NCI-H748 treated with DMSO at 0.1 percent for 48 hours (cell line): ENCODE measurements at regions not wholly inside any gene's neighbourhood (a gene's known extent, or its start where the extent isn't known, plus 50 kb on each side); places are given as distances from the start of the nearest gene placed in this dataset.

Source experiments
- DNase-seq: peaks from one replicate; lab custom pipeline; 2025; lab: John Stamatoyannopoulos, UW

DNA sequence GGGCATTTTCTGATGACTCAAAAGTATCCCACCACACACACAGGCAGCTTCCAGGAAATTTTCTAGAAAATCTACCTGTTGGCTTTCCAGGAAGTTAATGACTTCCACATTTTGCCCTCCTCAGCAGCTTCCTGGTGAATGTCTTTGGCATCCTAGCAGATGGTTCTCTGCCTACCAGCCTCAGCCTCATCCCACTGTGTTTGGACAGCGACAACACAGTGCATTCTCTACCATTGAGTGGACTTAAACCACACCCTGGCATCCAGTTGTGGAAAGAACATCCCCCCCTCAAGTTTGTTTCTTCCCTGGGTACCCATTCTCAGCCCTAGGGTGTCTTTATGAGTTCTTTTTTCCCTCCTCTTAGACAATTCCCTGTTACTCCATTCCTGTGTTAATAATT lies 50.8 kb upstream of the GADL1 start:
- DNase-seq: no peak

DNA sequence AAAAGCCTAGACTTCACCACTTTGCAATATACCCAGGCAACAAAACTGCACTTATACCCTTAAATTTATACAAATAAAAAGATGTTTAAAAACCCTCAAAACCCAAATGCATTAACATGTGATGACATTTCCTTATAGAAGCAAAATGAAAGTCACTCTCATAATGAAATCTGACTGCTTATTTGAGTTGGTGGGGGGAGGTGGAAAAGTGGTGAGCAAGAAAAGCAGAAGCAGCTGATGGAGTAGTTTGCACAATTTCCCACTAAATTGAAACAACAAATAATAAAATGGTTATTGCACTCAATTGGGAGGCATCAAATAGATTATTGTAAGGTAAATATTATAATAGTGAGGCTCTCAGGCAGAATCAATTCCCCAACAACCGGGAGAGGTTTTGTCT lies 54.0 kb upstream of the GADL1 start:
- DNase-seq: no peak

DNA sequence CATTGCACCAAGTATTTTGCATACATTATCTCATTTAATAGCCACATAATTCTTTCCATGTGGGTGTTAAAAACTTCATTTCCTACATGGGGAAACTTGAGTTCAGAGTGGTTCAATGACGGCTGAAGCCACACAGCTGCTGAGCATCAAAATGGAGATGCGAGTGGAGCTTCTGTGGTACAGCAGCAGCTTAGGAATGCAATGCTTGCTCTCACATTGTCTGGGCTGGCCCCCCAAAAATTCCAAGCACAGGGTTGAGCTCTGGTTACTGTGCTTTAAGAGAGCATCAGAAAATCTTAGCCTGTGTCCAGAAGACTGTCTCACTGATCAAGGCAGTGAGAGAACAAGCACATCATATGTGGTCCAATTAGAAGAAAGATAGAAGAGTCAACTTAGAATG lies 57.4 kb upstream of the GADL1 start:
- no peak for DNase-seq

DNA sequence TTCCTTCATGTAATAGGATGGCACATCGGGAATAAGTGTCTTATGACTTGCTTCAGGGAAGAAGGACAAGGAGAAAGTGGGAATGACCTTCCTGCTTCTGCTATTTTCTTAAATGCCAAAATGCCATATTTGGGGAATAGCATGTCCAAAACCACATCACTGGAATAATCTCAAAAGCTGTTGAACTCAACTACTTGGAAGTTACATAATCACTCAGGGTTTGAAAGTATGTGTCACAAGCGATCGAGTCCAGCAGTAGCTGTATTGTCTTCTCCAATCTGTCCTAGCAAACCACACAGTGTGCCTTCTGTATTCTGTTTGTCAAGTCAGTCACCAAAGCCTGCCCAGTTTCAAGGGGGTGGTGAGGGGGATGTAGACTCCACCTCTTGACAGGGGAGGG lies 58.3 kb upstream of the GADL1 start:
- no peak for DNase-seq

DNA sequence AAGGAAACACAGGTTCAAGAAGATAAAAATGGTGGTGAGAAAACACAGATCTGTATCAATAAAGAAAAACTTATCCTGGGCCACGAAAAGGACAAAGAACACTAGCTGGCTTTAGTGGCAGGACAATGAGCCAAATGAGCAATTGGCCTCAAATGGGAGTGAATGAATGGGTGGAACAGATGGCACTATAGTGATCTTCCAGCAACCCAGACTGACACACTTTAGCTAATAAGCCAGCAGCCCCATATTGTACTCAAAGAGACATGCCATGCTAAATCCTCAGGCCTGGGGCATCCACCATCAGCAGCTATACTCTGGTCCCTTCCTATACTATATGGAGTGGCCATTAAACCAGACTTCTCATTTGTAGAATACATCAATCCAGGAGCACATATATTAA lies 60.0 kb upstream of the GADL1 start:
- DNase-seq: no peak

DNA sequence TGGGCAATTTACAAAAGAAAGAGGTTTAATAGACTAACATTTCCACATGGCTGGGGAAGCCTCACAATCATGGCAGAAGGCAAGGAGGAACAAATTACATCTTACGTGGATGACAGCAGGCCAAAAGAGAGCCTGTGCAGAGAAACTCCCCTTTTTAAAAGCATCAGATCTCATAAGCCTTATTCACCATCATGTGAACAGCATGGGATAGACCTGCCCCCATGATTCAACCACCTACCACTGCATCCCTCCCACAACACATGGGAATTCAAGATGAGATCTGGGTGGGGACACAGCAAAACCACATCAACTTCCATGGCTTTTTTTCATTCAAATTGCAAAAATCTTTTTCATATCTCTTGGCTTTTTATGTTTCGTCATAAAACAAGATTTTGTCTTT lies 67.6 kb upstream of the GADL1 start:
- DNase-seq: no peak

DNA sequence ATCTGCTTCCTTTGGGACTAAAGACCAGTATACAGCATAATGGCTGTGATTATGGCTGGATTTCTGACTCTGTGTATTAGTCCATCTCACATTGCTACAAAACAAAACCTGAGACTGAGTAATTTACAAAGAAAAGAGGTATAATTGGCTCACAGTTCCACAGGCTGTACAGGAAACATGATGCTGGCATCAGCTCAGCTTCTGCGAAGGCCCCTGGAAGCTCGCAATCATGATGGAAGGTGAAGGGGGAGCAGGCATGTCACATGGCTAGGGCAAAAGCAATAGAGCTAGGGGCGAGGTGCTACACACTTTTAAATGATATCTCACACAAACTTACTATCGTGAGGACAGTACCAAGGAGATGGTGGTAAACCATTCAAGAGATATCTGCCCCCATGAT lies 68.0 kb upstream of the GADL1 start:
- DNase-seq: no peak

DNA sequence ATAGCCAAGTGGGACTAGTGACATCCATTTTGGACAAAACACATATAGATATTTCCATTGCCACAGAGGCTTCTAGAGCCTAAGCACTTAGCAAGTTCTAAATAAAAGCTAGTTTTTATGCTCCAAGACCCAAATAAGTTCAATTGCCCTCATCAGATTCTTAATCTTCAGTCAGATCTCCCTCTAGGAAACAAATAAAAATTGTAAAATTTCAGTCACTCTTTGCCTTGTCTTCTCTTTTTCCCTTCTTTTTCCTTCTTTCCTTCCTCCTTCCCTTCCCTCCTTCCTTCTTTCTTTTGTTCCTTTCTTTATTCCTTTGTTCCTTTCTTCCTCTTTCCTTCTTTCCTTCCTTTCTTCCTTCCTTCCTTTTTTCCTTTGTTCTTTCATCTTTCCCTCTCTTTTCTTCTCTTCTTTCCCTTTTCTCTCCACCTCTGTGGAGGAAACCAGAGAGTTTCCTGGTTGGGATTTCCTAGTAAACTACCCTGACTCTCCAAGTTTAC lies 68.8 kb upstream of the GADL1 start:
- DNase-seq: no peak

DNA sequence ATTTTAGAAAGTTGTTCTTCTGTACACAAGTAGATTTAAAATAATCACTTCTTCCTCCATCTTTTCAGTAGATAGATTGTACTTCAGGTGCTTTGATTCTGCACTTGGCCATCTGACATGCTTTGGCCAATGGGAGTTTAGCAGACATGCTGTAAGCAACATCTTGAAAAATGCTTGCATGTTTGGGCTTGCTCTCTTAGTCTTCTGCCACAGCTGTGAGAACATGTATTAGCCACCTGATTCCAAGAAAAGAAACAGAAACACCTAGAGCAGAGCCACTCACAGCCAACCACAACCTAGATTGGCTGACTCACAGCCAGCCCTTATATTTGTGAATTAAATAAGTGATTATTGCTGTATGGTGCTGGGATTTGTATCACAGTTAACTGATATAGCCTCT lies 70.2 kb upstream of the GADL1 start:
- no peak for DNase-seq

DNA sequence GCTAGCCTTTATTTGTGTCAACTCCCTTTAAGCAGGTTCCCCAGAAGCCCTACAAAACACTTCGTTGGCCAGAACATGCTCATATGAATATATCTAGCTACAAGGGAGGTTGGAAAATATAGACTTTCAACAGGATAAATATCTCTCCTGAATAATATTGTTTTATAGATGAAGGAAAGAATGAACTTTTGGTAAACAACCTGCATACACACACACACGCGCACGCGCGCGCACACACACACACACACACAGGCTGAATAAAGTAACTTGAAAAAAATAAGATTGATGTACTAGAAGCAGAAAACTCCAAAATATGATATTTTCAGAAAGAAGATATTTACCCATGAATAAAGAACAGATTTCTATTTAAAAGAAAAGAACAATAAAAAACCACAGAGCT lies 72.4 kb upstream of the GADL1 start:
- DNase-seq: no peak

DNA sequence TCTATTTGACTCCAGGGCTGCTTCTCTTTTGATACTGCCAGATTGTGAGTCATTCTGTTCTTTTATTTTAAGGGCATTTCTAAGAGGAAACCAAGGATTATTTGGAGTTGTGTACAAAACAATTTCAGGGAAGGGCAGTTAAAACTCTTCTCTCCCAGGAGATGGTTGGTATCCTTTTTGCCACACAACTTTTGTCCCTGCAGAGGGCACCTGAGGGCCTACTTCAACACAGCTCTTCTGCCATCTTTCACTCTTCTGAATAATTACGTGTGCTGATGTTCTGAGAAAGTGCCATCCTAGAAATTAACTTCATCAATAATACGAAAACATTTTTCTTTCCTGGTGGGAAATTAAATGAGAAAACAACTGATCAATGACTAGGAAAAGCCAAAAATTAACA lies 75.7 kb upstream of the GADL1 start:
- no peak for DNase-seq

DNA sequence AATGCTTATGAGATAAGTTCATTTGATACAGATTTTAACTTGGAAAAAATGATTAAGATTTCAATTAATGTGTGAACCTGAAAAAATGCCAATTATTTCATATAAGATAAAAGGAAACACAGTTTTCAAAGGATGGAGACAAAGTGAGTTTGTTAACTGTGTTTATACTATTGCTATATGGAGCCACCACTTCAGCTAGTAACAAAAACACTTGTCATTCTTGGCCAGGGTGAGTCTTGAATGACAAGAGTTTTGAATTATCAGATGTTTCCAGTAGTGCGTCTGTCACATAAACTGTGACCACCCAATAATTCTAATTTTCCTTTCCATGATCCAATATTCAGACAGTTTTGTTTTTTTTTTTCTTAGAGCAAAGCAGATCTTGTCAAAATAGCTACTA lies 78.0 kb upstream of the GADL1 start:
- no peak for DNase-seq

DNA sequence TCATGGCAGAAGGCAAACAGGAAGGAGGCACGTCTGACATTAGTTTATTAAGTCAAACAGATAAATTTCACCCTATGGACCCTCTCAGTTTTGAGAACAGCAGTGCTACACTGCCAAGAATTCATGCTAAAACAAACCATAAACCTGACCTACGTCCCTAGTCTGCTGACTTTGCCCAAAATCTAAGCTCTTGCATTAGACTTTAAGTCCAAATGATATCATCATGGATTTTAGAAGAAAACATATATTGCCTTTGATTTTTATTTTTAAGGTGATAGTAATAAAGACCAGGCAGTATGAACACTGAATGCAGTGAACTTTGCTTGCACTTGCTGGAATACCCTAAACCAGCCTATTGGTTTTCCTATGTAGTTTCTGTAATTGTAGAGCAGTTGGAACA lies 79.6 kb upstream of the GADL1 start:
- DNase-seq: no peak

DNA sequence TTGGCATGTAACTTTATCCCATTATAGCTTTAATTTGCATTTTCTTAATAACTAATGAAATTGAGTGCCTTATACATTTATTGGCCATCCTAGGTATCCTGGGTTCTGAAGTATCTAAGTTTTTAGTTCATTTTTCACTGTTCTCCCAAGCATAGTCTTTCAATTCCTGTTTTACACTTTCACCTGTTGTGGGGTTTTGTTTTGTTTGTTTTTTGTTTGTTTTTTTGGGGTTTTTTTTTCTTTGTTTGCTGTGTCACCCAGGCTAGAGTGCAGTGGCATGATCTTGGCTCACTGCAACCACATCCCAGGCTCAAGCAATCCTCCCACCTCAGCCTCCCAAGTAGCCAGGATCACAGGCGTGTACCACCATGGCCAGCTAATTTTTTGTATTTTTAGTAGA lies 83.1 kb upstream of the GADL1 start:
- DNase-seq: no peak

DNA sequence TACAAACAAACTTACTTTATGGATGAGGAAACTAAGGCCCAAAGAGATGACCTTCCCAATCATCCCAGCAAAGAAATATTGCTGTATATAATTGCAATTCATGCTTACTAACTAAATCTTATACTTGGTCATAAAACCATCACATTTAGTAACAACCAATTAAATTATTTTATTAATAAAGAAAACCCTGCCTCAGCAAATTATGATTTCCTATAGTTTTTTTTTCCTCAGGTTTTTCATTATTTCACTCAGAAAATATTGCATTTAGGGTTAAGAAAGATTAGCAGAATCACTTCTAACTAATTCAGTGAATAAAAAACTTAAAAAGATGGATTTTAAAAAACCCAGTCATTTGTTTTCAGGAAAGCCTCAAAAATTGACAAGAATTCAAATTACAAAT lies 86.5 kb upstream of the GADL1 start:
- no peak for DNase-seq

DNA sequence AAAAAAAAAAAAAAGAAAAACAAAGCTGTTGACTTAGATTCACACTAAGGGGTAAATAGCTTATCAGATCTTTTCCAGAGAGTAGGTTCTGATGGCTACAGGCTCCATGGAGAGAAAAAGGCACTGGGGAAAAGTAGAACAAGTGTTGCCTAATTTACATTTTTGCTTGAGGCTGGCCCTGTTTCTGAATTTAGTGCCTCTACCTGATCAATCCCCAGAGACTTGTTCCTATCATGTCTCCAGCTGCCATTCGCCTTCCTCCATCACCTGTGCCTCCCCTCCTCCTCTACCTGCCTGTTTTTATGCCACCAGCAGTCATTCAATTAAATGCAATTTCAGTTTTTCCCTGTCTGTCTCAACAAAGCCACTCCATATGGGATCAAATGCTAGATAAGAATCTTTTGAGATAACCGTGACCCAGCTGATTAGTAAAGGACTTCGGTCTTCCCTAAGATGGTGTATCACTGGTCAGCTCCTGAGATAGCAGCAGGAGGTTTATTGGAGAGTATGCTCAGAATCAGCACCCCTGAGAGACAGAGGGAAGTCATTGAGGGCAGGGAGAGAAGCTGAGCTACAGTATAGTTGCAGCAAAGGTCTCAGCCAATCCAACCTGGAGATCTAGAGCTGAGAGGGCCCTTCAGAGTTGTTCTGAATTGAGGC lies 88.1 kb upstream of the GADL1 start:
- no peak for DNase-seq

DNA sequence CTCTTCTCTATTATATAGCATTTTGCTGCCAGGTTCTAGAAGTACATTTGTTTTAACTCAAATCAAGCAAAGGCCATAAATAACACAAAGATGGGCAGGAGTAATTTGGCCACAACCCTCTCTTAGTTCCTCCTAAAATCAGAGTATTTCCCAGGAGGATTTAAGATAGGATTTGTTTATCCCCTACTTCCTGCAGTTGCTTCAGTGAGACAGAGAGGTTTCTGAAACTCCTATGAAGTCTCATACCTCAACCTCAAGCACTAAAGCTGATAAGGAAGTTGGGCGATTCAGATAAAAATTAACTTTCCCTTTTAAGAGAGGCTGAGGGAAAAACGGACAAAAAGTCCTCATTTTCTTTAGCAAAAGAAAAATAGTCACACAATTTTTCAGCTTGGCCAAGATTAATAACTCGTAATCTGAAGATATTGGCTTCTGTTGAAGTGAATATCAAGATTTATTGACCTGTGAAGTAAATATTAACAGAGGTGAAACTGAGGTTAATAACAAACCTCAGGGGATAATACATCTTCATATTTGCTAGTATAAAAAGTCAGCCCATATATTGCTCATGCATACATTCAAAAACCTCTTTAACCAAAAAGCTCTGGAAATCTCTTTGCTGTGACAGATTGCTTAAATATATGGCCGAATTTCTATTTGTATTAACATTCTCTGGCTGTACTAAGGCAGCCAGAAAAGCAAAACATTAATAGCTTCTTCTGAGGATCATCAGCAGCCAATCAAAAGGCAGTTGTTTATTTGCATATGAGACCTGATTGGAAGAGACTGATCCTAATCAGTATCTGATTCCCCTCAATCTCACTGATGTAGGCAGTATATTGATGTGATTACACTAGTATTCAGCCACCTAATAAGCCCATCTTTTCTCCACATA lies 90.6 kb upstream of the GADL1 start:
- no peak for DNase-seq

DNA sequence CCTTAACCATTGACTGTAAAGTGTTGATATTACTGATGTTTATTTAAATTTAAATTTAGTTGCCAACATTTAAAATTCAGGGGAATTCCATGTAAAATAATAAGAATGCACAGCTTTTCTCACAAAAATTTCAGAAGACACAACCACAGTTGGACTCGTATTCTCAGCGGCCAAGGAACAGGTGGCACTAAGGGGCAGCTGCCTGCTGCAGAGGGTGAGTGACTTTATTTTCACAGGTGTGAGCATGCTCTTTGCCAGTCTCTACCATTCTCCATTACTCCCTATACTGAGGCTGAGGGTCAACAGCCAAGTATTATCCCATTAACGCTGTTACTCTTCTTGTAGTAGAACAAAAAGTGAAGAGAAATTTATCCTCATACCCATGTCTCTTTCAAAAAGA lies 92.1 kb upstream of the GADL1 start:
- DNase-seq: no peak

DNA sequence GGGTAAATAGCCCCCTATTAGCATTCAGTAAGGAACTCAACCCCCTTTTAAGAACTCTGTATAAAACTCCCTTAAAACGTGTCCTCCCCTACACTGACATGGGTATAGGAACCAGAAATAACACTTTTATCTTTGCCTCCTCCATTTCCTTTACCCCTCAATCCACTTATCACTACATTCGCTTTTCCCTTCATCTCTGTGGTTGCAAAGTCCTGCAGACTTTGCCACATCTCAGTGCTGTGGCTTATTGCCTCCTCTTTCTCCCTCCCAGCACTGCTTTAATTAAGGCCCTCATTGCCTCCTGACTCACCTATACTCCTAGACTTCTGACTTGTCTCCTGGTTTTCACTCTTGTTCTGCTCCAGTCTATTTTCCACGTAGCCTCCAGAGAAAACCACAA lies 94.3 kb upstream of the GADL1 start:
- no peak for DNase-seq

DNA sequence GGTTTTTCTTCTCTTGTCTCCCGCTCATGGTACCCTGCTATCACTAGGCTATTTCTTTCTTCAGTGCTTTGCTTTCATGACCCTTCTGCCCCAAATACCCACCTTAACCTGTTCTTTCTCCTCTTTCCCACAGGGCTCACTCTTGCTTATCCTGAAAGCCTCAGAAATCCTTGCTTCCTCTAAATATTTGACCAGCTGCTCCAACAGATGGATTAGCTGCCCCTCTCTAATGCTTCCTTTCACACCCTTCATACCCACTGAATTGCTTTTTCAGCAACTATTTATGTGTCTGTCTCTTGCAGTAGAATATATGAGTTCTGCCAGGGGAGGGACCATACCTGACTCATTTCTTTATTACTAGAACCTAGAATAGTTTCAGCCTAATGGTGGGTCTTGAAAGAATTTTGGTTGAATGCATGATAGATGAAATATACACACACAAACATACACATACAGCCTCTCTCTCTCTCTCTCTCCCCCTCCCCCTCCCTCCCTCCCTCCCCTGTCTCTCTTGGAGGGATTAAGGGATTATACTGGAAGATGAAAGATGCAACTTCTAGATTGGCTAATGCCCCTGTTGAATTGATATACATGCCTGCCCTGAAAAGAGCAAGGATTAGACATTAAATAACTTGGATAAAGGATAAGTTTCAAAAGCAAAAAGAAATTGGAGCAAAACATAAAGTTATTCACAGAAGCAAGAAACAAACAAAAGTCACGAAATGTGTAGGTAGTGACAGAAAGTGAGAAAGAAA lies 95.0 kb upstream of the GADL1 start:
- peak; percentile 10 for DNase-seq

DNA sequence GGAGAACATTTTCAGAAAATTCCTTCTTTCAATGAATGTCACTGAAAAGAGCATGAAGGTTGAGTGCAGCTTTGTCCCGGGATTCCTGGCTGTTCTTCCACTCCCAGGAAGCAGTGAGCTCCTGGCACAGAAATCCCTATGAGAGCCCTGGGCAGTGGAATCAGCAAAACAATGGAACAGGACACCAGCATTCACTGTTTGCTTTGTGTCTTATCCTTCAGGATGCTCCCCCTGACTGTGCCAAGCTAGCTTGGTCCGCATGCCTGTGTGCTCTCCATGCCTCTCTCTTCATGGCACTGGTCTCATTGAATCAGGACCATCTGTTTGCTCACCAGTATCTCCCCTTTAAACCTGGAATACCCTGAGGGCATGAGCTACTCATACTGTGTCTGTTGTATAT lies 102.0 kb upstream of the GADL1 start:
- DNase-seq: peak; percentile 78

DNA sequence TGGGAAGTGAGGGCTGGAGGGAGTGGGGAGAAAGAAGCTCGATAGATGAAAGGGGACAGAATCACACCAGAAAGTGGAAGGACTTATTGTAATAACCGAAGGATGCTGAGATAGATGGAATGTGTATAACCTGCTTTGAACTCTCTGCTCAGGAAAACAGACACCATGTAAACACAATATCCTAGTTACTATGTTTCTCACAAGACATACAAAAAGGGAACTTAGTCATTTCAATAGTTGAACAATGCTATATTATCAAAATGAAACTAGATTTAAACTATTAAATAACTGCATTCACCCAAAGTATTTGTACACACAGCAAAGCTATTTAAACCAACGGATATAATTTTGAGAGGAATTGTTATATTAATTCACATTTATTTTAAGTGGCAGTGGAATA lies 108.3 kb upstream of the GADL1 start:
- no peak for DNase-seq
